Mesothelial cell of epicardium (in vitro differentiated cells): ENCODE measurements at regions not wholly inside any gene's neighbourhood (a gene's known extent, or its start where the extent isn't known, plus 50 kb on each side); places are given as distances from the start of the nearest gene placed in this dataset.

Experiments
- DNase-seq, 2 experiments: peaks; one replicate each; pipeline ENCODE4 v3.0.0; 2021; ENCODE audit warnings: low spot score in 2 of 2; ENCODE audit not compliant: unreplicated experiment in 2 of 2
- H3K27ac Mint-ChIP-seq: 2 replicates; pipeline ENCODE4 v1.8.0; 2021; ENCODE audit warnings: mixed read lengths
- H3K27me3 Mint-ChIP-seq: 2 replicates; pipeline ENCODE4 v1.8.0; 2021; ENCODE audit warnings: low read depth, mixed read lengths
- H3K36me3 Mint-ChIP-seq: 2 replicates; pipeline ENCODE4 v1.8.0; 2021; ENCODE audit warnings: mixed read lengths
- H3K4me1 Mint-ChIP-seq: 2 replicates; pipeline ENCODE4 v1.8.0; 2021; ENCODE audit warnings: mixed read lengths
- H3K4me3 Mint-ChIP-seq: 2 replicates; pipeline ENCODE4 v1.8.0; 2021; ENCODE audit warnings: mild to moderate bottlenecking, moderate library complexity, mixed read lengths
- H3K9me3 Mint-ChIP-seq: 2 replicates; pipeline ENCODE4 v1.8.0; 2021; ENCODE audit warnings: mixed read lengths
- TF ChIP-seq, protein P1 (sequence below): fragments of 200-600 bp; sonication (generic); IDR thresholded peaks from one replicate; pipeline ENCODE4 v1.5.0; 2021; ENCODE audit warnings: antibody characterized with exemption; ENCODE audit not compliant: unreplicated experiment

DNA sequence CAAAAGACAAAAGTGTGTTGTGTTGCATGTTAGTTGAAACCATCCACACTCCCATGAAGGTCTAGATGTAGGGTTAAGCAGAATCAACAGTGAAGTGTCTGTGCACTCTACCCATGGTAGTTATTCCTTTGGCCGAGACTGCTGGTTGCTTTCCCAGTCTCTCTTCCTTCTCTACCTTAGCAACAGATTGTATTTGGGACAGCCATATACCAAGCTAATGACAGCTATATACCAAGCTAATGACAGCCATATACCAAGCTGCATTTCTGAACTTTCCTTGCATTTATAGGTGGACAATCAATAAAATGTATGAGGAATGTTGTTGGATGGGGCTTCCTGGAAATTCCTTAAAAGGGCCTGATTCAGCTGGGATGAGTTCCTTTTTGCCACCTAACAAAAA is 80.5 kb upstream of the ENPEP start:
- Mint-ChIP-seq H3K27me3 (no peaks in the 10 kb centered on the region), H3K4me3 (no peak overlapping the region), H3K4me1 (no peaks in the 10 kb centered on the region), H3K9me3 (peaks cover 8% of the 10 kb centered on the region), H3K36me3 (no peaks in the 10 kb centered on the region), H3K27ac (no peak overlapping the region)
- TF ChIP-seq, protein P1, sequence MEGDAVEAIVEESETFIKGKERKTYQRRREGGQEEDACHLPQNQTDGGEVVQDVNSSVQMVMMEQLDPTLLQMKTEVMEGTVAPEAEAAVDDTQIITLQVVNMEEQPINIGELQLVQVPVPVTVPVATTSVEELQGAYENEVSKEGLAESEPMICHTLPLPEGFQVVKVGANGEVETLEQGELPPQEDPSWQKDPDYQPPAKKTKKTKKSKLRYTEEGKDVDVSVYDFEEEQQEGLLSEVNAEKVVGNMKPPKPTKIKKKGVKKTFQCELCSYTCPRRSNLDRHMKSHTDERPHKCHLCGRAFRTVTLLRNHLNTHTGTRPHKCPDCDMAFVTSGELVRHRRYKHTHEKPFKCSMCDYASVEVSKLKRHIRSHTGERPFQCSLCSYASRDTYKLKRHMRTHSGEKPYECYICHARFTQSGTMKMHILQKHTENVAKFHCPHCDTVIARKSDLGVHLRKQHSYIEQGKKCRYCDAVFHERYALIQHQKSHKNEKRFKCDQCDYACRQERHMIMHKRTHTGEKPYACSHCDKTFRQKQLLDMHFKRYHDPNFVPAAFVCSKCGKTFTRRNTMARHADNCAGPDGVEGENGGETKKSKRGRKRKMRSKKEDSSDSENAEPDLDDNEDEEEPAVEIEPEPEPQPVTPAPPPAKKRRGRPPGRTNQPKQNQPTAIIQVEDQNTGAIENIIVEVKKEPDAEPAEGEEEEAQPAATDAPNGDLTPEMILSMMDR: no peak
- DNase-seq: no peak

DNA sequence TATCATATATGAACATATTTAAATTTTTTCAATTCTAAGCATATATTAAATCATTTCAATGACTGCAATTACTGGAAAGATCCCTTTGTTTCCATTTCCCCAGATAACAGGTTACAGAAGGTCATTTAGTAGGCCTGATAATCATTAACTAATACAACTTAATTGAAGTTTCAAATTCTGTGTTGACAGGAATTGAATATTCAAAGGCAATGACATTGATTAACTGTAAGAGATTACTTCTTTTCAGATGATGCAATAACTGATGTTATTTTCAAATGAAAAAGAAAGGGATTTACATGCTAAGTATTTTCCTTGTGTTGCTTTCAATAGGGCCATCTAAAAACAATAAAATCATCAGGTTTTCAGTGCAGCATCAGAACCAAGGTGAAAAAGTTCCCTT is 81.1 kb upstream of the ENPEP start:
- Mint-ChIP-seq H3K9me3 (peaks cover 10% of the 10 kb centered on the region), H3K36me3 (no peaks in the 10 kb centered on the region), H3K4me3 (no peak overlapping the region), H3K27me3 (no peaks in the 10 kb centered on the region), H3K27ac (no peak overlapping the region), H3K4me1 (no peaks in the 10 kb centered on the region)
- TF ChIP-seq, protein P1: no peak
- no peak for DNase-seq

DNA sequence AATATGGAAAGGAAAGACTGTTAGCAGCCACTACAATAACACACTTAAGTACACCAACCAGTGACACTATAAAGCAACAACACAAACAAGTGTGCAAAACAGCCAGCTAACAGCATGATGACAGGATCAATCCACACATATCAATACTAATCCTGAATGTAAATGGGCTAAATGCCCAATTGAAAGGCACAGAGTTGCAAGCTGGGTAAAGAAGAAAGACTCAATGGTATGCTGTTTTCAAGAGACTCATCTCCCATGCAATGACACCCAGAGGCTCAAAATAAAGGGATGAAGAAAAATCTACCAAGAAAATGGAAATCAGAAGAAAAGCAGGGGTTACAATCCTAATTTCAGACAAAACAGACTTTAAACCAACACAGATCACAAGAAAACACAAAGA is 94.2 kb upstream of the ENPEP start:
- H3K36me3 Mint-ChIP-seq: peaks cover 15% of the 10 kb centered on the region
- H3K9me3 Mint-ChIP-seq: peaks cover 40% of the 10 kb centered on the region
- no peaks in the 10 kb centered on the region for H3K4me1 Mint-ChIP-seq
- no peak overlapping the region for H3K4me3 Mint-ChIP-seq
- no peak for DNase-seq
- no peak overlapping the region for H3K27ac Mint-ChIP-seq
- TF ChIP-seq, protein P1: no peak
- H3K27me3 Mint-ChIP-seq: no peaks in the 10 kb centered on the region

DNA sequence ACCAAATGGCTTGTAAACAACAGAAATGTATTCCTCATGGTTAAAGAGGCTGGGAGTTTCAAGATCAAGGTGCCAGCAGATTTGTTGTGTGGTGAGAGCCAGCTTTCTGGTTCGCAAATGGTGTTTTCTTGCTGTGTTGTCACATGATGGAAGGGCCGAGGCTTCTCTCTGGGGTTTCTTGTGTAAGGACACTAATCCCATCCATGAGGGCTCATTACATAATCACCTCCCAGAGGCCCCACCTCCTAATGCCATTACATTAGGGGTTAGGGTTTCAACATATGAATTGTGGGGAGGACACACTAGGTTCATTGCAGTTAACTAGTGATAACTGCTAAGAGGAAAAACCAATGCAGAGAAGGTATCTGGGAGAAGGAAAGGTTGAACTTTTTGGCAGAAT is 103.5 kb upstream of the ENPEP start:
- no peaks in the 10 kb centered on the region for H3K36me3 Mint-ChIP-seq
- no peaks in the 10 kb centered on the region for H3K27me3 Mint-ChIP-seq
- no peaks in the 10 kb centered on the region for H3K4me1 Mint-ChIP-seq
- no peak overlapping the region for H3K27ac Mint-ChIP-seq
- TF ChIP-seq, protein P1: no peak
- H3K9me3 Mint-ChIP-seq: peaks cover 5% of the 10 kb centered on the region
- no peak for DNase-seq
- H3K4me3 Mint-ChIP-seq: no peak overlapping the region

DNA sequence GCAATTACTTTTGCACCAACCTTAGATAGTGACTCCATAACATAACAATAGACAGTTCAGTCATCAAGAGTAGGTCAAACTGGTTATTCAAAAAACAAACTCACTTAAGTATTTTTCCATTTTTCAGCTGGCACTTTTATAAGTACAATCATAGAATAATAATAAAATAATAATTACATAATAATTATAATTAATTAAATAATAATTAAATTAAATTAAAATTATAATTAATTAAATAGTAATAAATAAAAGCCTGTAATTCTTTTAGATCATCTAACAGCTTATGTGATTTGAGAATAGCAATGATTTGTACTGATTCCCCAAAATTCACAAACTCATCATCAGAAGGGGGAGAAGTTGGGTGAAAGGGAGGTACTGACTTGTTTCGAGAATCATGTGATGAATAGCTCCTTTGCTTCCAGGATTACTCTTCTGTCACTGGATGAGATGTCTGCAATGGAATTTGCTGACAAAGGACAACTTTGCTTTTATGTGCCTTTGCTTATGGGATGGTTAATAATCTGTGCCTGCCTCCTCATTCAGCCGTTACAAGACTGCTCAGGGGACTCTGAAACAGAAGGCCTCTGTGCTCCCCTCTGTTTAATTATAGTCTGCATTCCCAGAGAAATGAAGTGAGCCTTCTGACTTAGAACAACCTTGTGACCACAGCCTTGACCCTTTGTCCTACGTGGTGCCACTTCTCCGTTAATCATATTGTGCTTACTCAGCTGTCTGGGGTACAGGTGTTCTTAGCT is 104.8 kb upstream of the ENPEP start:
- Mint-ChIP-seq H3K9me3 (peaks cover 7% of the 10 kb centered on the region), H3K36me3 (no peaks in the 10 kb centered on the region), H3K4me3 (no peak overlapping the region), H3K27me3 (no peaks in the 10 kb centered on the region), H3K27ac (no peak overlapping the region), H3K4me1 (no peaks in the 10 kb centered on the region)
- TF ChIP-seq, protein P1: no peak
- DNase-seq: no peak

DNA sequence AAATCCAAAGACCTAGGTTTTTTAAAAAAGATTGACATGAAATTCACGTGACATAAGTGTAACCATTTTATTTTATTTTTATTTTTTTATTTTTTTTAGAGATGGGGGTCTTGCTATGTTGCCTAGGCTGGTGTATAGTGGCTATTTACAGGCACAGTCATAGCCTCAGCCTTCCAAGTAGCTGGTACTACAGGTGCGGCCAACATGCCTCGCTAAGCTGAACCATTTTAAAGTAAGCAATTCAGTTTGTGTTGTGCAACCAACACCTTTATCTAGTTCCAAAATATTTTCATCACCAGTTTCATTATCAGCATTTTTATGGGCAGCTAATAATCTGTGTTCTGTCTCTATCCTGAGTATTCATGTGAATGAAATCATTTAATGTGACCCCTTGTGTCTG is 107.5 kb upstream of the ENPEP start:
- H3K4me3 Mint-ChIP-seq: no peak overlapping the region
- no peak overlapping the region for H3K27ac Mint-ChIP-seq
- no peaks in the 10 kb centered on the region for H3K27me3 Mint-ChIP-seq
- H3K36me3 Mint-ChIP-seq: no peaks in the 10 kb centered on the region
- DNase-seq: no peak
- peaks cover 7% of the 10 kb centered on the region for H3K9me3 Mint-ChIP-seq
- TF ChIP-seq, protein P1: no peak
- H3K4me1 Mint-ChIP-seq: peaks cover 6% of the 10 kb centered on the region
